HepG2 (cell line): ENCODE measurements at regions not wholly inside any gene's neighbourhood (a gene's known extent, or its start where the extent isn't known, plus 50 kb on each side); places are given as distances from the start of the nearest gene placed in this dataset.

ENCODE experiments used
- ATAC-seq: fragments of 200-7000 bp; cut with Tn5 transposase; 3 replicates; pipeline ENCODE4 v1.9.1; 2020; ENCODE audit warnings: mild to moderate bottlenecking, moderate library complexity
- BruUV-seq: library from RNA; stranded (reverse); fragments of 400-500 nt; replicated peaks from 2 replicates; lab custom pipeline; 2021; lab: Mats Ljungman, UMichigan
- CTCF ChIA-PET: fragments of 300-600 bp; formaldehyde crosslinking; extraction: SDS; loops from one replicate; lab custom pipeline; 2021; ENCODE audit warnings: low total read pairs, inconsistent platforms, low intra/inter-chr PET ratio; lab: Yijun Ruan, JAX
- POLR2A ChIA-PET: fragments of 350-600 bp; sonication (Branson Sonifier 250); formaldehyde crosslinking; loops from one replicate; lab custom pipeline; 2020; ENCODE audit warnings: antibody characterized with exemption, inconsistent platforms; lab: Yijun Ruan, JAX
- DNase-seq: peaks from one replicate; pipeline ENCODE4 v3.0.0-alpha.2; 2015; ENCODE audit warnings: low spot score
- FAIRE-seq: peaks from 3 replicates; lab custom pipeline; 2011; peaks lifted over from hg19 to GRCh38; lab: Jason Lieb, UNC
- H2AFZ ChIP-seq: one replicate; pipeline ENCODE4 v1.6.1; 2011; ENCODE audit warnings: low read length, inconsistent platforms
- H3K27ac ChIP-seq: fragments of 300-600 bp; 3 replicates; pipeline ENCODE4 v1.8.0; 2011; ENCODE audit warnings: mixed run types, mild to moderate bottlenecking, mixed read lengths, low read length, inconsistent platforms; ENCODE audit not compliant: insufficient read depth; ENCODE audit errors: extremely low read length
- H3K27me3 ChIP-seq, 2 experiments: fragments of 200-600 bp in 1 of 2; 2 replicates in 1 of 2; 3 replicates in 1 of 2; pipeline versions ENCODE4 v1.6.0 to v1.8.0; 2011; ENCODE audit warnings: low read length in 2 of 2, mild to moderate bottlenecking in 2 of 2, moderate library complexity in 2 of 2, inconsistent platforms in 1 of 2; ENCODE audit not compliant: insufficient read depth in 2 of 2, control insufficient read depth in 1 of 2
- H3K36me3 ChIP-seq, 2 experiments: fragments of 200-600 bp in 1 of 2; replicated peaks in 1 of 2; 2 replicates in 1 of 2; 3 replicates in 1 of 2; pipeline versions ENCODE4 v1.5.1 to v1.8.0; 2011; ENCODE audit warnings: low read length in 2 of 2, inconsistent platforms in 1 of 2; ENCODE audit not compliant: insufficient read depth in 2 of 2, control insufficient read depth in 1 of 2
- H3K4me1 ChIP-seq: 2 replicates; pipeline ENCODE4 v1.5.1; 2012; ENCODE audit warnings: low read length, inconsistent platforms; ENCODE audit not compliant: insufficient read depth
- H3K4me2 ChIP-seq: 2 replicates; pipeline ENCODE4 v1.6.0; 2011; ENCODE audit warnings: low read depth, low read length, inconsistent platforms
- H3K4me3 ChIP-seq, 3 experiments: fragments of 200-600 bp in 1 of 3; sonication (generic), shearing (Covaris generic) in 1 of 3; replicated peaks in 1 of 3; 2 replicates each; pipeline ENCODE4 v1.5.1; 2011 to 2016; ENCODE audit warnings: low read length in 3 of 3, inconsistent platforms in 2 of 3, low read depth in 2 of 3, mild to moderate bottlenecking in 2 of 3, control low read depth in 1 of 3, mixed read lengths in 1 of 3; ENCODE audit not compliant: insufficient read depth in 1 of 3
- H3K79me2 ChIP-seq: one replicate; pipeline ENCODE4 v1.6.1; 2011; ENCODE audit warnings: low read length, inconsistent platforms; ENCODE audit not compliant: insufficient read depth
- H3K9ac ChIP-seq: 2 replicates; pipeline ENCODE4 v1.6.0; 2011; ENCODE audit warnings: mild to moderate bottlenecking, low read depth, low read length, inconsistent platforms; ENCODE audit not compliant: insufficient read depth
- H3K9me3 ChIP-seq: 2 replicates; pipeline ENCODE4 v1.5.1; 2012; ENCODE audit warnings: mild to moderate bottlenecking, low read length
- H4K20me1 ChIP-seq: 2 replicates; pipeline ENCODE4 v1.6.0; 2011; ENCODE audit warnings: inconsistent platforms, mild to moderate bottlenecking, low read length, moderate library complexity; ENCODE audit not compliant: insufficient read depth
- ATAD3A ChIP-seq: sonication (generic); formaldehyde crosslinking; IDR thresholded peaks from 2 replicates; pipeline ENCODE4 v1.4.0; 2020; ENCODE audit warnings: missing genetic modification reagents
- BHLHE40 ChIP-seq: IDR thresholded peaks from 2 replicates; pipeline ENCODE4 v1.6.1; 2011; ENCODE audit warnings: low read length, improper control_type of control experiment
- CBX1 ChIP-seq: IDR thresholded peaks from one replicate; pipeline ENCODE4 v1.6.1; 2016; ENCODE audit warnings: antibody characterized with exemption, low read depth
- EEA1 ChIP-seq: sonication (generic); formaldehyde crosslinking; IDR thresholded peaks from 2 replicates; pipeline ENCODE4 v1.5.1; 2020; ENCODE audit warnings: mild to moderate bottlenecking, missing genetic modification reagents, borderline replicate concordance
- ISX ChIP-seq: sonication (generic); formaldehyde crosslinking; conservative IDR thresholded peaks from 2 replicates; pipeline ENCODE4 v1.5.0; 2020; ENCODE audit warnings: missing genetic modification reagents
- KDM1A ChIP-seq: IDR thresholded peaks from 2 replicates; pipeline ENCODE4 v1.6.1; 2016; ENCODE audit warnings: missing compliant biosample characterization
- MAZ ChIP-seq, 2 experiments: sonication (generic) in 1 of 2; formaldehyde crosslinking in 1 of 2; IDR thresholded peaks; 2 replicates each; pipeline versions ENCODE4 v1.5.0 to v1.6.1; 2012 to 2020; ENCODE audit warnings: low read depth in 2 of 2, mild to moderate bottlenecking in 2 of 2, borderline replicate concordance in 1 of 2, improper control_type of control experiment in 1 of 2, low read length in 1 of 2, missing genetic modification reagents in 1 of 2, moderate library complexity in 1 of 2
- MNT ChIP-seq: fragments of 450-650 bp; IDR thresholded peaks from 2 replicates; pipeline ENCODE4 v1.6.1; 2016
- PHF8 ChIP-seq: sonication (generic); formaldehyde crosslinking; IDR thresholded peaks from 2 replicates; pipeline ENCODE4 v1.5.0; 2020; ENCODE audit warnings: missing genetic modification reagents
- SP5 ChIP-seq: IDR thresholded peaks from 2 replicates; pipeline ENCODE4 v1.6.1; 2016; ENCODE audit warnings: low read depth, borderline replicate concordance
- ZNF550 ChIP-seq: sonication (generic); formaldehyde crosslinking; IDR thresholded peaks from 2 replicates; pipeline ENCODE4 v1.4.0; 2020; ENCODE audit warnings: mild to moderate bottlenecking, missing genetic modification reagents, borderline replicate concordance
- ZNF772 ChIP-seq: sonication (generic); formaldehyde crosslinking; IDR thresholded peaks from 2 replicates; pipeline ENCODE4 v1.5.0; 2020; ENCODE audit warnings: mild to moderate bottlenecking, missing genetic modification reagents
- WGBS: methylation state at CpG from one replicate; pipeline ENCODE4 v1.1.6; 2017; ENCODE audit warnings: low lambda C conversion rate; 5-methylcytosine and 5-hydroxymethylcytosine counted together
- in situ Hi-C: cut with HindIII; loops from 2 replicates; pipeline ENCODE4 v1.10.0; 2017; ENCODE audit warnings: low pct_unique_long_range_greater_than_20kb; ENCODE audit not compliant: extremely low pct_ligation_motif_present
- intact Hi-C: fragments of 100-400 bp; cut with micrococcal nuclease; formaldehyde crosslinking; loops from one replicate; pipeline ENCODE4 v1.10.0; 2022; ENCODE audit not compliant: unreplicated experiment
- TF ChIP-seq, protein P1 (sequence below): sonication (generic); formaldehyde crosslinking; IDR thresholded peaks from 2 replicates; pipeline ENCODE4 v1.5.0; 2020; ENCODE audit warnings: mild to moderate bottlenecking, missing genetic modification reagents

GRCh38 chr5:15132816-15133405 is 261.3 kb upstream of the ANKH start (continued):
- TF ChIP-seq MAZ (IDR thresholded peaks at IDR 0.05; ENCODE audit: borderline replicate concordance, low read depth, low read length) = no peak
- TF ChIP-seq MAZ (CRISPR knock-in tag; IDR thresholded peaks at IDR 0.05; ENCODE audit: low read depth) = no peak
- no peak for TF ChIP-seq PHF8
- TF ChIP-seq EEA1 (CRISPR knock-in tag) = no peak
- no peak for TF ChIP-seq ZNF550 (CRISPR knock-in tag)
- TF ChIP-seq CBX1 = no peak
- TF ChIP-seq BHLHE40 = no peak
- TF ChIP-seq, protein P1, sequence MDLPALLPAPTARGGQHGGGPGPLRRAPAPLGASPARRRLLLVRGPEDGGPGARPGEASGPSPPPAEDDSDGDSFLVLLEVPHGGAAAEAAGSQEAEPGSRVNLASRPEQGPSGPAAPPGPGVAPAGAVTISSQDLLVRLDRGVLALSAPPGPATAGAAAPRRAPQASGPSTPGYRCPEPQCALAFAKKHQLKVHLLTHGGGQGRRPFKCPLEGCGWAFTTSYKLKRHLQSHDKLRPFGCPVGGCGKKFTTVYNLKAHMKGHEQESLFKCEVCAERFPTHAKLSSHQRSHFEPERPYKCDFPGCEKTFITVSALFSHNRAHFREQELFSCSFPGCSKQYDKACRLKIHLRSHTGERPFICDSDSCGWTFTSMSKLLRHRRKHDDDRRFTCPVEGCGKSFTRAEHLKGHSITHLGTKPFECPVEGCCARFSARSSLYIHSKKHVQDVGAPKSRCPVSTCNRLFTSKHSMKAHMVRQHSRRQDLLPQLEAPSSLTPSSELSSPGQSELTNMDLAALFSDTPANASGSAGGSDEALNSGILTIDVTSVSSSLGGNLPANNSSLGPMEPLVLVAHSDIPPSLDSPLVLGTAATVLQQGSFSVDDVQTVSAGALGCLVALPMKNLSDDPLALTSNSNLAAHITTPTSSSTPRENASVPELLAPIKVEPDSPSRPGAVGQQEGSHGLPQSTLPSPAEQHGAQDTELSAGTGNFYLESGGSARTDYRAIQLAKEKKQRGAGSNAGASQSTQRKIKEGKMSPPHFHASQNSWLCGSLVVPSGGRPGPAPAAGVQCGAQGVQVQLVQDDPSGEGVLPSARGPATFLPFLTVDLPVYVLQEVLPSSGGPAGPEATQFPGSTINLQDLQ (CRISPR knock-in tag) = no peak
- no peak for TF ChIP-seq ZNF772
- TF ChIP-seq ISX (CRISPR knock-in tag) = no peak
- TF ChIP-seq KDM1A (CRISPR knock-in tag) = no peak

GRCh38 chr5:15131909-15132308 is 260.3 kb upstream of the ANKH start:
- in situ Hi-C loops = no loop called here
- ChIA-PET POLR2A (no interaction called here), CTCF (no interaction called here)
- no peak for FAIRE-seq
- no TSS peak for BruUV-seq
- WGBS = no CpG with 5 or more reads among the region's 5 CpGs
- no peaks in the 10 kb centered on the region for H3K36me3 ChIP-seq
- no peak overlapping the region for H3K9ac ChIP-seq
- ATAC-seq = no peak
- H3K79me2 ChIP-seq = no peaks in the 10 kb centered on the region
- H3K4me1 ChIP-seq = no peaks in the 10 kb centered on the region
- H3K4me2 ChIP-seq = no peak overlapping the region
- no peaks in the 10 kb centered on the region for H4K20me1 ChIP-seq
- intact Hi-C loops = no loop called here
- no peak for DNase-seq
- H2AFZ ChIP-seq = no peak overlapping the region
- TF ChIP-seq SP5 (CRISPR knock-in tag) (no peak), MNT (0 out of 2 replicates have a peak, but pooled peaks have one; percentile 37), ATAD3A (CRISPR knock-in tag) (no peak)
- no peak overlapping the region for H3K27ac ChIP-seq
- no peaks in the 10 kb centered on the region for H3K9me3 ChIP-seq
- H3K27me3 ChIP-seq = no peaks in the 10 kb centered on the region
- no peak overlapping the region for H3K4me3 ChIP-seq
